ENCODE measurements at regions not wholly inside any gene's neighbourhood (a gene's known extent, or its start where the extent isn't known, plus 50 kb on each side); places are given as distances from the start of the nearest gene placed in this dataset.
A peak's percentile ranks its signal among the peaks of the same experiment; 100 is the strongest.
"Not testable (repeated sequence)": the region's sequence is repeated elsewhere in the genome, so short reads cannot be mapped to it uniquely, and the experiment has no call there.

DNA sequence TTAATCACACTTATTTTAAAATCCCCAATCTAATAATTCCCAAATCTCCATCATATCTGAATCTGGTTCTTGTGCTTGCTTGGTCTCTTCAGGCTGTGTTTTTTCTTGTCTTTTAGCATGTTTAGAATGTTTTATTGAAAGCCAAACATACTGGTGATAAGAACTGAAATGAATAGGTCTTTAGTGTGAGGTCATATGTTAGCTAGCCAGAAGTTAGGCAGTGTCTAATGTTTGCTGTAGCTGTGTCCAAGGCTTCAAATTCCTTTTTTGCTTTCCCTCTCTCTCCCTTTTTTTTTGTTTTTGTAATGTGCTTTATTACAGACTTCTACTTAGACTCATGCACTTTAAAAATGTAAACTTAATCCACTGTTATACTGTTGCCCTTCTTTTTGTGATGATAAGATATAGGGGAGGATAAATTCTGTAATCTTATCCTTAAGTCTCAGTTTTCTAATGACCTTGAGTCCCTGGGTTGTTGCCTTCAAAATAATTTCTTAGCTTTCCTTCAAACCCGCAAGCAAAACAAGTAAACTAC lies 725.1 kb downstream of the BRINP3 start:
- ATAC-seq, result peak; percentile 38; the same call in 1 of the 3 replicates
- TF ChIP-seq CREB5 (CRISPR knock-in tag; IDR thresholded peaks at IDR 0.05; ENCODE audit: low read depth), result no peak
- no peak for TF ChIP-seq ZNF565 (CRISPR knock-in tag; conservative IDR thresholded peaks at IDR 0.05; ENCODE audit: low read depth)
- no peak for TF ChIP-seq ARNTL (CRISPR knock-in tag; IDR thresholded peaks at IDR 0.05; ENCODE audit: borderline replicate concordance, low read depth)
- TF ChIP-seq PPARA (CRISPR knock-in tag; IDR thresholded peaks at IDR 0.05; ENCODE audit: borderline replicate concordance), result no peak
- no peak for TF ChIP-seq ISL1 (CRISPR knock-in tag; IDR thresholded peaks at IDR 0.05)
- TF ChIP-seq SNAI2 (CRISPR knock-in tag; IDR thresholded peaks at IDR 0.05), result no peak
- no peak for TF ChIP-seq ZNF70 (CRISPR knock-in tag; IDR thresholded peaks at IDR 0.05)
- TF ChIP-seq BACH2 (CRISPR knock-in tag; IDR thresholded peaks at IDR 0.05; ENCODE audit: borderline replicate concordance), result no peak
- TF ChIP-seq ZFP3 (CRISPR knock-in tag; IDR thresholded peaks at IDR 0.05), result no peak
- no peak for TF ChIP-seq CSRNP3 (CRISPR knock-in tag; IDR thresholded peaks at IDR 0.05)
- TF ChIP-seq GLIS3 (CRISPR knock-in tag; IDR thresholded peaks at IDR 0.05), result no peak
- TF ChIP-seq, protein P1, sequence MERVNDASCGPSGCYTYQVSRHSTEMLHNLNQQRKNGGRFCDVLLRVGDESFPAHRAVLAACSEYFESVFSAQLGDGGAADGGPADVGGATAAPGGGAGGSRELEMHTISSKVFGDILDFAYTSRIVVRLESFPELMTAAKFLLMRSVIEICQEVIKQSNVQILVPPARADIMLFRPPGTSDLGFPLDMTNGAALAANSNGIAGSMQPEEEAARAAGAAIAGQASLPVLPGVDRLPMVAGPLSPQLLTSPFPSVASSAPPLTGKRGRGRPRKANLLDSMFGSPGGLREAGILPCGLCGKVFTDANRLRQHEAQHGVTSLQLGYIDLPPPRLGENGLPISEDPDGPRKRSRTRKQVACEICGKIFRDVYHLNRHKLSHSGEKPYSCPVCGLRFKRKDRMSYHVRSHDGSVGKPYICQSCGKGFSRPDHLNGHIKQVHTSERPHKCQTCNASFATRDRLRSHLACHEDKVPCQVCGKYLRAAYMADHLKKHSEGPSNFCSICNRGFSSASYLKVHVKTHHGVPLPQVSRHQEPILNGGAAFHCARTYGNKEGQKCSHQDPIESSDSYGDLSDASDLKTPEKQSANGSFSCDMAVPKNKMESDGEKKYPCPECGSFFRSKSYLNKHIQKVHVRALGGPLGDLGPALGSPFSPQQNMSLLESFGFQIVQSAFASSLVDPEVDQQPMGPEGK (CRISPR knock-in tag; IDR thresholded peaks at IDR 0.05; ENCODE audit: borderline replicate concordance), result no peak
- no peak for TF ChIP-seq CSDC2 (CRISPR knock-in tag; IDR thresholded peaks at IDR 0.05)

- ATAC-seq, result not testable (repeated sequence)
These were observed 722.6 kb downstream of the BRINP3 start for GRCh38 chr1:189755100-189755499.

DNA sequence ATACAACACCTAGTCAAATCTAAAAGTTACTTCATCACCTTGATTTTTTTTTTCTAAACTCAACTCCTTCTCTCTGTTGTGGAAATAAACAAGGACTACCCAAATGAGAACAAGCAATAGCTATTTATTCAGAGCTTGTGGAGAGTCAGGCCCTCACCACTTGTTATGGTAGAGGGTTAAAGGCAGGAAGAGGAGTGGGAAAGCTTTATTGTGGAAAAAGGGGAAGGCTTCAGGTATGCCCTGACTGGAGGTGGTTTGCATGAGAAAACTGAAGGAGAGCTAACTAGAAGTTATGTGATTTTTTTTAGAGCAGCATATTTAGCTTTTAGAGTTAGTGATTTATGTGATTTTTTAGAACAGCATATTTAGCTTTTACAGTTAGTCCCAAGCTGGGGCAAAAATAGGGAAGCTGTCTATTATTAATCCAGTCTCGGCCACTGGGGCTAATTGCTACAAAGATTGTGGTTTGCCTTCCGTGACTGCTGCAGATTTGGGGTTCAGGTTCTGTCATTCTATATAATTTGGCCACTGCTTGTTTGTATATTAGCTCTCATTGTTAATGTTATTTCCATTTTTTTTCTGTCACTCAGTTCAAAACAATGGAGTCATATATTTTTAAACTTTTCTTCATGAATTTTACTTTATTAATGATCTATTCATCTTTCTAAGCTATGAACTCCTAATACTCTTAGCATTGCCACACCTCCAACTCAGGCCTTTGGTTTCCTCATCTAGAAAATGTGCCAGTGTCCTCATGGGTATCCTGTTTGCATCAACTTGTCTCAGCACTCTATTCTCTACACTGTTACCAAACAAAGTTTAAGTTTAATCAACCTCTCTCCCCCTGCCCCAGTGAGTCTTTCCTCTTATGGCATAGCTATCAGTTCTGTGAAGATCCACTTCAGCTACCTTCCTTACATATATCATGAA lies 713.0 kb downstream of the BRINP3 start:
- ATAC-seq, result no peak
- TF ChIP-seq ZFP30 (CRISPR knock-in tag; IDR thresholded peaks at IDR 0.05) (no peak), OSR1 (CRISPR knock-in tag; IDR thresholded peaks at IDR 0.05) (no peak), GLIS3 (CRISPR knock-in tag; IDR thresholded peaks at IDR 0.05) (no peak), RARB (CRISPR knock-in tag; IDR thresholded peaks at IDR 0.05) (no peak), SNAI2 (CRISPR knock-in tag; IDR thresholded peaks at IDR 0.05) (no peak), CSRNP3 (CRISPR knock-in tag; IDR thresholded peaks at IDR 0.05) (no peak), ZFP3 (CRISPR knock-in tag; IDR thresholded peaks at IDR 0.05) (no peak), TSHZ2 (CRISPR knock-in tag; IDR thresholded peaks at IDR 0.05) (no peak), ARNTL (CRISPR knock-in tag; IDR thresholded peaks at IDR 0.05; ENCODE audit: borderline replicate concordance, low read depth) (no peak), ZNF70 (CRISPR knock-in tag; IDR thresholded peaks at IDR 0.05) (no peak), ISL1 (CRISPR knock-in tag; IDR thresholded peaks at IDR 0.05) (no peak), CREB5 (CRISPR knock-in tag; IDR thresholded peaks at IDR 0.05; ENCODE audit: low read depth) (no peak), ESRRG (CRISPR knock-in tag; IDR thresholded peaks at IDR 0.05) (no peak), TCF4 (CRISPR knock-in tag; IDR thresholded peaks at IDR 0.05; ENCODE audit: borderline replicate concordance) (no peak), BACH2 (CRISPR knock-in tag; IDR thresholded peaks at IDR 0.05; ENCODE audit: borderline replicate concordance) (no peak), PPARA (CRISPR knock-in tag; IDR thresholded peaks at IDR 0.05; ENCODE audit: borderline replicate concordance) (no peak)
- TF ChIP-seq, protein P1 (CRISPR knock-in tag; IDR thresholded peaks at IDR 0.05; ENCODE audit: borderline replicate concordance), result no peak
- TF ChIP-seq, protein P2, sequence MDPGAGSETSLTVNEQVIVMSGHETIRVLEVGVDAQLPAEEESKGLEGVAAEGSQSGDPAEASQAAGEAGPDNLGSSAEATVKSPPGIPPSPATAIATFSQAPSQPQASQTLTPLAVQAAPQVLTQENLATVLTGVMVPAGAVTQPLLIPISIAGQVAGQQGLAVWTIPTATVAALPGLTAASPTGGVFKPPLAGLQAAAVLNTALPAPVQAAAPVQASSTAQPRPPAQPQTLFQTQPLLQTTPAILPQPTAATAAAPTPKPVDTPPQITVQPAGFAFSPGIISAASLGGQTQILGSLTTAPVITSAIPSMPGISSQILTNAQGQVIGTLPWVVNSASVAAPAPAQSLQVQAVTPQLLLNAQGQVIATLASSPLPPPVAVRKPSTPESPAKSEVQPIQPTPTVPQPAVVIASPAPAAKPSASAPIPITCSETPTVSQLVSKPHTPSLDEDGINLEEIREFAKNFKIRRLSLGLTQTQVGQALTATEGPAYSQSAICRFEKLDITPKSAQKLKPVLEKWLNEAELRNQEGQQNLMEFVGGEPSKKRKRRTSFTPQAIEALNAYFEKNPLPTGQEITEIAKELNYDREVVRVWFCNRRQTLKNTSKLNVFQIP (CRISPR knock-in tag; IDR thresholded peaks at IDR 0.05; ENCODE audit: borderline replicate concordance, low read depth), result no peak

All from SK-N-SH treated with all-trans-retinoic acid at 6 μM for 48 hours (cell line).